SK-N-SH (cell line): ENCODE measurements at regions not wholly inside any gene's neighbourhood (a gene's known extent, or its start where the extent isn't known, plus 50 kb on each side); places are given as distances from the start of the nearest gene placed in this dataset.

Source experiments
- CTCF ChIA-PET: fragments of 300-600, 350-600 bp; formaldehyde crosslinking; extraction: SDS; loops from one replicate; lab custom pipeline; 2021; lab: Yijun Ruan, JAX
- POLR2A ChIA-PET: fragments of 350-600 bp; sonication (Branson Sonifier 250); formaldehyde crosslinking; extraction: SDS; loops from one replicate; lab custom pipeline; 2020; ENCODE audit warnings: antibody characterized with exemption, inconsistent platforms; lab: Yijun Ruan, JAX
- DNase-seq: peaks from one replicate; pipeline ENCODE4 v3.0.0; 2012
- H2AFZ ChIP-seq: fragments of 200-600 bp; sonication (generic); 2 replicates; pipeline ENCODE4 v1.8.1; 2016; ENCODE audit warnings: antibody characterized with exemption, mild to moderate bottlenecking, low read depth
- H3F3A ChIP-seq: fragments of 200-600 bp; sonication (generic); replicated peaks from 2 replicates; pipeline ENCODE3; 2016; ENCODE audit warnings: antibody characterized with exemption, mild to moderate bottlenecking; ENCODE audit not compliant: insufficient read depth
- H3K27ac ChIP-seq, 2 experiments: fragments of 200-500 bp in 1 of 2; fragments of 200-600 bp in 1 of 2; sonication (Bioruptor generic) in 1 of 2; sonication (generic), shearing (Covaris generic) in 1 of 2; 2 replicates each; pipeline versions ENCODE4 v1.5.1 to v1.6.1; 2014 to 2016; ENCODE audit warnings: low read depth in 2 of 2, inconsistent platforms in 1 of 2, low read length in 1 of 2, mild to moderate bottlenecking in 1 of 2, mixed read lengths in 1 of 2
- H3K27me3 ChIP-seq: fragments of 200-600 bp; sonication (generic), shearing (Covaris generic); 2 replicates; pipeline ENCODE4 v1.6.1; 2016; ENCODE audit warnings: mixed run types; ENCODE audit not compliant: insufficient read depth
- H3K36me3 ChIP-seq, 2 experiments: fragments of 200-500 bp in 1 of 2; fragments of 200-600 bp in 1 of 2; sonication (Bioruptor generic) in 1 of 2; sonication (generic) in 1 of 2; replicated peaks in 1 of 2; 2 replicates each; pipeline versions ENCODE3 to v1.5.1; 2014 to 2016; ENCODE audit warnings: low read length in 1 of 2, mild to moderate bottlenecking in 1 of 2; ENCODE audit not compliant: insufficient read depth in 2 of 2, control insufficient read depth in 1 of 2
- H3K4me1 ChIP-seq, 2 experiments: fragments of 200-500 bp in 1 of 2; fragments of 200-600 bp in 1 of 2; sonication (Bioruptor generic) in 1 of 2; sonication (generic), shearing (Covaris generic) in 1 of 2; 2 replicates each; pipeline versions ENCODE4 v1.5.1 to v1.6.1; 2014 to 2016; ENCODE audit warnings: low read depth in 1 of 2, low read length in 1 of 2, mixed run types in 1 of 2; ENCODE audit not compliant: insufficient read depth in 2 of 2, control insufficient read depth in 1 of 2
- H3K4me2 ChIP-seq: fragments of 200-600 bp; sonication (generic), shearing (Covaris generic); 2 replicates; pipeline ENCODE4 v1.6.1; 2017; ENCODE audit warnings: mixed run types
- H3K4me3 ChIP-seq, 2 experiments: fragments of 200-500 bp in 1 of 2; fragments of 200-600 bp in 1 of 2; sonication (Bioruptor generic) in 1 of 2; sonication (generic), shearing (Covaris generic) in 1 of 2; 2 replicates each; pipeline versions ENCODE4 v1.5.1 to v1.8.1; 2014 to 2016; ENCODE audit warnings: low read depth in 2 of 2, inconsistent platforms in 1 of 2, low read length in 1 of 2, mild to moderate bottlenecking in 1 of 2, mixed read lengths in 1 of 2, moderate library complexity in 1 of 2
- H3K79me2 ChIP-seq: fragments of 200-600 bp; sonication (generic); 2 replicates; pipeline ENCODE4 v1.8.1; 2017; ENCODE audit warnings: mild to moderate bottlenecking; ENCODE audit not compliant: insufficient read depth
- H3K9ac ChIP-seq: fragments of 200-600 bp; sonication (generic); 2 replicates; pipeline ENCODE4 v1.6.1; 2017; ENCODE audit warnings: mixed run types
- H3K9me2 ChIP-seq: fragments of 200-600 bp; sonication (generic); 2 replicates; pipeline ENCODE4 v1.6.1; 2017; ENCODE audit warnings: mixed run types
- H3K9me3 ChIP-seq: fragments of 200-600 bp; sonication (generic); 2 replicates; pipeline ENCODE4 v1.6.1; 2017; ENCODE audit warnings: mixed run types, mild to moderate bottlenecking, moderate library complexity
- H4K20me1 ChIP-seq: fragments of 200-600 bp; sonication (generic); 2 replicates; pipeline ENCODE4 v1.6.1; 2017; ENCODE audit warnings: mild to moderate bottlenecking, mixed run types; ENCODE audit not compliant: insufficient read depth
- CTCF ChIP-seq: fragments of 200-600 bp; sonication (generic); IDR thresholded peaks from 2 replicates; pipeline ENCODE4 v1.6.1; 2017; ENCODE audit warnings: antibody characterized with exemption, mild to moderate bottlenecking, moderate library complexity
- ELF1 ChIP-seq: IDR thresholded peaks from 2 replicates; pipeline ENCODE4 v1.4.0; 2012
- EP300 ChIP-seq, 2 experiments: IDR thresholded peaks; 2 replicates each; pipeline versions ENCODE4 v1.4.0 to v1.6.1; 2012; ENCODE audit warnings: borderline replicate concordance in 1 of 2, low read depth in 1 of 2, low read length in 1 of 2
- FOSL2 ChIP-seq: IDR thresholded peaks from 2 replicates; pipeline ENCODE4 v1.4.0; 2012; ENCODE audit warnings: low read depth, mild to moderate bottlenecking, moderate library complexity, borderline replicate concordance
- GABPA ChIP-seq: IDR thresholded peaks from 2 replicates; pipeline ENCODE4 v1.4.0; 2012; ENCODE audit warnings: low read depth, mild to moderate bottlenecking
- MAX ChIP-seq: IDR thresholded peaks from 2 replicates; pipeline ENCODE4 v1.4.0; 2012; ENCODE audit warnings: low read depth
- MXI1 ChIP-seq: IDR thresholded peaks from 2 replicates; pipeline ENCODE4 v1.6.1; 2012; ENCODE audit warnings: mild to moderate bottlenecking, low read depth, low read length, improper control_type of control experiment
- NFIC ChIP-seq: IDR thresholded peaks from 2 replicates; pipeline ENCODE4 v1.4.0; 2012; ENCODE audit warnings: borderline replicate concordance
- NRF1 ChIP-seq: IDR thresholded peaks from 2 replicates; pipeline ENCODE4 v1.6.1; 2012; ENCODE audit warnings: low read depth, mild to moderate bottlenecking, low read length
- POLR2AphosphoS5 ChIP-seq: IDR thresholded peaks from 2 replicates; pipeline ENCODE4 v1.6.1; 2012; ENCODE audit warnings: low read depth, low read length
- RAD21 ChIP-seq: IDR thresholded peaks from 2 replicates; pipeline ENCODE4 v1.6.1; 2012; ENCODE audit warnings: mild to moderate bottlenecking, low read length
- RFX5 ChIP-seq: IDR thresholded peaks from 2 replicates; pipeline ENCODE4 v1.6.1; 2012; ENCODE audit warnings: mild to moderate bottlenecking, improper control_type of control experiment, low read length
- RXRA ChIP-seq: IDR thresholded peaks from 2 replicates; pipeline ENCODE4 v1.4.0; 2012; ENCODE audit warnings: low read depth, mild to moderate bottlenecking, borderline replicate concordance
- SIN3A ChIP-seq: IDR thresholded peaks from 2 replicates; pipeline ENCODE4 v1.6.1; 2012; ENCODE audit warnings: low read depth, mild to moderate bottlenecking, low read length, moderate library complexity, borderline replicate concordance
- SMC3 ChIP-seq: IDR thresholded peaks from 2 replicates; pipeline ENCODE4 v1.6.1; 2012; ENCODE audit warnings: low read depth, low read length, improper control_type of control experiment
- WGBS: methylation state at CpG from one replicate; pipeline ENCODE4 v1.1.6; 2017; ENCODE audit warnings: low lambda C conversion rate; 5-methylcytosine and 5-hydroxymethylcytosine counted together
- TF ChIP-seq, protein P1 (sequence below): fragments of 150-350 bp; IDR thresholded peaks from 2 replicates; pipeline ENCODE4 v1.6.1; 2016; ENCODE audit warnings: mild to moderate bottlenecking, low read depth, low read length

DNA sequence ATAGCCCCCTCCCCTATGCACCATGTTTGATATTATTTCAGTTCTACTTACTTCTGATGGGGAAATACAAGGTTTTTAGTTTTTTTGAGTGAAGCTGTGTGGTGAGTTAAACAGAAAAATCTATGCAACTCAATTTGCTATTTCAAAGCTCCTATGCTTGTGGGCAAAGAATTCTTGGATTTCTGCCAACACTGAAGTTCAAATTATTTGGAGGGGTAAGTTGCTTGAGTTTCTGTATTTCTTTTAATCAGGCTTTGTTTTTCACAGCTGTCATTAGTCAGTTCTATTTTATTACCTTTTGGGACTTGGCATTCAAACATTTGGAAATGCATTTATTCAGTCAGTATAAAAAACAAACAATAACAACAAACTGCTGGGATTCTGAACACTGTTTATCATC, 407.5 kb upstream of the MGAT4C start:
- H2AFZ ChIP-seq, result no peak overlapping the region
- ChIA-PET CTCF (no interaction called here), POLR2A (no interaction called here)
- H3F3A ChIP-seq, result peaks cover 5% of the 10 kb centered on the region
- no peaks in the 10 kb centered on the region for H3K36me3 ChIP-seq
- no peaks in the 10 kb centered on the region for H3K79me2 ChIP-seq
- TF ChIP-seq MAX (no peak), MXI1 (no peak), NFIC (peak; percentile 35; the same call in 1 of the 2 replicates)
- H3K9me3 ChIP-seq, result no peaks in the 10 kb centered on the region
- peaks cover 0 to 4% of the 10 kb centered on the region in 2 experiments; a peak in 2 of 4 replicates for H3K4me1 ChIP-seq
- no peaks in the 10 kb centered on the region for H3K27me3 ChIP-seq
- no peaks in the 10 kb centered on the region for H3K9me2 ChIP-seq
- H3K4me3 ChIP-seq, result no peak overlapping the region
- no peak overlapping the region for H3K4me2 ChIP-seq
- H4K20me1 ChIP-seq, result no peaks in the 10 kb centered on the region
- H3K9ac ChIP-seq, result no peak overlapping the region
- no peak overlapping the region for H3K27ac ChIP-seq
- no peak for DNase-seq

- no peak for DNase-seq
- no peak overlapping the region for H3K27ac ChIP-seq
- no peaks in the 10 kb centered on the region for H3K9me2 ChIP-seq
- no peak overlapping the region for H3K9ac ChIP-seq
- no peaks in the 10 kb centered on the region for H3K36me3 ChIP-seq
- no peaks in the 10 kb centered on the region for H3K27me3 ChIP-seq
- ChIA-PET POLR2A (no interaction called here), CTCF (no interaction called here)
- WGBS, result 92% methylated on average over 3 of the region's 3 CpGs
- H3K79me2 ChIP-seq, result no peaks in the 10 kb centered on the region
- peaks cover 5% of the 10 kb centered on the region for H3F3A ChIP-seq
- no peaks in the 10 kb centered on the region for H4K20me1 ChIP-seq
- no peak overlapping the region for H3K4me2 ChIP-seq
- no peak for TF ChIP-seq GABPA
- TF ChIP-seq SMC3, result no peak
- TF ChIP-seq, protein P1, sequence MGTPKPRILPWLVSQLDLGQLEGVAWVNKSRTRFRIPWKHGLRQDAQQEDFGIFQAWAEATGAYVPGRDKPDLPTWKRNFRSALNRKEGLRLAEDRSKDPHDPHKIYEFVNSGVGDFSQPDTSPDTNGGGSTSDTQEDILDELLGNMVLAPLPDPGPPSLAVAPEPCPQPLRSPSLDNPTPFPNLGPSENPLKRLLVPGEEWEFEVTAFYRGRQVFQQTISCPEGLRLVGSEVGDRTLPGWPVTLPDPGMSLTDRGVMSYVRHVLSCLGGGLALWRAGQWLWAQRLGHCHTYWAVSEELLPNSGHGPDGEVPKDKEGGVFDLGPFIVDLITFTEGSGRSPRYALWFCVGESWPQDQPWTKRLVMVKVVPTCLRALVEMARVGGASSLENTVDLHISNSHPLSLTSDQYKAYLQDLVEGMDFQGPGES, result no peak
- TF ChIP-seq NRF1, result no peak
- no peak for TF ChIP-seq POLR2AphosphoS5
- no peak for TF ChIP-seq RFX5
- no peak for TF ChIP-seq NFIC
- no peak for TF ChIP-seq MAX
- TF ChIP-seq FOSL2, result no peak
- TF ChIP-seq EP300 (IDR thresholded peaks at IDR 0.05; ENCODE audit: borderline replicate concordance in 1 of 2, low read depth in 1 of 2, low read length in 1 of 2), result no peak
- TF ChIP-seq ELF1, result no peak
- TF ChIP-seq SIN3A, result no peak
- TF ChIP-seq MXI1, result no peak
- TF ChIP-seq RXRA, result no peak
- no peak for TF ChIP-seq RAD21
- TF ChIP-seq CTCF, result no peak
- H3K4me3 ChIP-seq, result no peak overlapping the region
- H2AFZ ChIP-seq, result no peak overlapping the region
- H3K9me3 ChIP-seq, result no peaks in the 10 kb centered on the region
- peaks cover 0 to 4% of the 10 kb centered on the region in 2 experiments; a peak in 2 of 4 replicates for H3K4me1 ChIP-seq
These were observed 407.0 kb upstream of the MGAT4C start for GRCh38 chr12:86663173-86663572.
